ENCODE measurements at regions not wholly inside any gene's neighbourhood (a gene's known extent, or its start where the extent isn't known, plus 50 kb on each side); places are given as distances from the start of the nearest gene placed in this dataset.
A peak's percentile ranks its signal among the peaks of the same experiment; 100 is the strongest.

DNA sequence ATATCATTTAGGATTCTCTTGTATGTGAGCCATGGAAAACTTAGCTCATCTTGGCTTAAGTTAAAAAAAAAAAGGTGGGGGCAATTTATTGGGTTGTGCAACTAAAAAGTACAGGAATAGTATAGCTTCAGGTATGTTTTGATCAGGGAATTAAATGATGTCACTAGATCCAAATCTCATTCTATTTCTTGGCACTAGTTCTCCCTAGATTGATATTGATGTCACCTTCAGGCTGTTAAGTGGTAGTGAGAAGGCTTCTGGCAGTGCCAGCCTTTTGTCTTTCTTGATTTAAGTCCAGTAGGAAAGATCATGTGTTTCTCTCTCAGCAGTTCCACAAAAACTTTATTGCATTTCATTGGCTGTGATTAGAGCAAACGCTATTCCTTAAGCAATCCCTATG, 65.0 kb upstream of the ZBED5 start:
- Histone ChIP-seq H3K36me3 (no peaks in the 10 kb centered on the region), H3K4me3 (no peak overlapping the region), H3K27me3 (no peaks in the 10 kb centered on the region), H3K4me1 (peaks cover 0 to 13% (median 2%) of the 10 kb centered on the region in 12 donors), H3K27ac (peak overlapping the region in 1 of 12 donors; percentile 41), H3K9me3 (peaks cover 0 to 5% (median 0%) of the 10 kb centered on the region in 12 donors)
- intact Hi-C loops (cut with DNase I): loop anchor here in 2 of 10 donors (10.0 kb wide), 2 partner anchors 68 to 128 kb away; partner anchors contain the start of gene ZBED5 (in 1 of the 2)
- whole genome bisulfite sequencing, 4 donors: 42 to 47% (median 46%) methylated on average over 1 of the region's 1 CpG
- DNase-seq (no peak), ATAC-seq (peak in 2 of 4 donors; percentile 26 to 27)
- TF ChIP-seq, protein P1, sequence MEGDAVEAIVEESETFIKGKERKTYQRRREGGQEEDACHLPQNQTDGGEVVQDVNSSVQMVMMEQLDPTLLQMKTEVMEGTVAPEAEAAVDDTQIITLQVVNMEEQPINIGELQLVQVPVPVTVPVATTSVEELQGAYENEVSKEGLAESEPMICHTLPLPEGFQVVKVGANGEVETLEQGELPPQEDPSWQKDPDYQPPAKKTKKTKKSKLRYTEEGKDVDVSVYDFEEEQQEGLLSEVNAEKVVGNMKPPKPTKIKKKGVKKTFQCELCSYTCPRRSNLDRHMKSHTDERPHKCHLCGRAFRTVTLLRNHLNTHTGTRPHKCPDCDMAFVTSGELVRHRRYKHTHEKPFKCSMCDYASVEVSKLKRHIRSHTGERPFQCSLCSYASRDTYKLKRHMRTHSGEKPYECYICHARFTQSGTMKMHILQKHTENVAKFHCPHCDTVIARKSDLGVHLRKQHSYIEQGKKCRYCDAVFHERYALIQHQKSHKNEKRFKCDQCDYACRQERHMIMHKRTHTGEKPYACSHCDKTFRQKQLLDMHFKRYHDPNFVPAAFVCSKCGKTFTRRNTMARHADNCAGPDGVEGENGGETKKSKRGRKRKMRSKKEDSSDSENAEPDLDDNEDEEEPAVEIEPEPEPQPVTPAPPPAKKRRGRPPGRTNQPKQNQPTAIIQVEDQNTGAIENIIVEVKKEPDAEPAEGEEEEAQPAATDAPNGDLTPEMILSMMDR (IDR thresholded peaks at IDR 0.05): no peak
- no peak for TF ChIP-seq POLR2A (IDR thresholded peaks at IDR 0.05)

DNA sequence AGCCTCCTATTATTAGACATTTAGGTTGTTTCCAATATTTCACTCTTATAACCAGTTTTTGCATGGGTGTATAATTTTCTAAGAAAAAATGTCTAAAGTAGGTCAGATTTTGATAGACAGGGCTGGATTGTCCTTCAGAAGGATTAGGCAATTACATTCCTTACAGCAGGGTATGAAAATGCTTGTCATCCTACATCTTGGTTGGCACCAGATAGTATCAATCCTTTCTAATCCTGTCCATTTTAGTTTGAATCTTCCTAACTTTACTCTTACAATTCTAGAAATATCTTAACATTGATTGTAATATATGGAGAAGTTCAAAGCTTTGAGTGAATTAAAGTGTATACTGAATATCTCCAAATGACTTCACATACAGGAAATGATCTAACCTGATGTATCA, 63.0 kb upstream of the ZBED5 start:
- H3K36me3 ChIP-seq: no peaks in the 10 kb centered on the region
- H3K27ac ChIP-seq: no peak overlapping the region
- ATAC-seq (no peak), DNase-seq (no peak)
- intact Hi-C loops (cut with DNase I): loop anchor here in 2 of 10 donors (10.0 kb wide), 2 partner anchors 66 to 126 kb away; partner anchors contain the start of gene ZBED5 (in 1 of the 2)
- TF ChIP-seq, protein P1 (IDR thresholded peaks at IDR 0.05): no peak
- TF ChIP-seq POLR2A (IDR thresholded peaks at IDR 0.05): no peak
- H3K27me3 ChIP-seq: no peaks in the 10 kb centered on the region
- H3K9me3 ChIP-seq: peaks cover 0 to 5% (median 0%) of the 10 kb centered on the region in 12 donors
- no peak overlapping the region for H3K4me3 ChIP-seq
- peaks cover 0 to 5% (median 0%) of the 10 kb centered on the region in 12 donors for H3K4me1 ChIP-seq

DNA sequence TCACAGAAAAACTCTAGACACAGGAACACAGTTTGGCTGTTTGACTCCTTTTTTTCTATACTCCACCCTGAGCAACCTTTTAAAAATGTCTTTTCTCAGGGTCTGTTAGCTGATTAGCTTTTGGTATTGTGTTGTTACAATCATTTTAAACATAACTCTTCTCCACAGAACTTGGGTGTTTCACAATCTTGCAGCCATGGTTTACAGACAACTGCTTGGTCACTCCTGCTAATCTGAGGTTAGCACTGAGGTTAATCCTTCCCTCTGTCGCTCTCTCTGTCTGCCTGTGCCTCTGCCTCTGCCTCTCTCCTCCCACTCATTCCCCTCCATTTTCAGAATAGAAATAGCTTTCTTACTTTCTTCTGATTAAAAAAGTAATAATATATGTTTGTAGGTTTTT, 62.4 kb upstream of the ZBED5 start:
- 79 to 82% (median 81%) methylated on average over 1 of the region's 1 CpG for WGBS, 4 donors
- TF ChIP-seq, protein P1 (IDR thresholded peaks at IDR 0.05): no peak
- no peak for TF ChIP-seq POLR2A (IDR thresholded peaks at IDR 0.05)
- H3K4me1 ChIP-seq: peaks cover 0 to 3% (median 0%) of the 10 kb centered on the region in 12 donors
- no peak overlapping the region for H3K27ac ChIP-seq
- peaks cover 0 to 5% (median 0%) of the 10 kb centered on the region in 12 donors for H3K9me3 ChIP-seq
- DNase-seq: no peak
- no peaks in the 10 kb centered on the region for H3K36me3 ChIP-seq
- no peak for ATAC-seq
- intact Hi-C loops (cut with DNase I): loop anchor here in 2 of 10 donors (10.0 kb wide), 2 partner anchors 65 to 125 kb away; partner anchors contain the start of gene ZBED5 (in 1 of the 2)
- no peak overlapping the region for H3K4me3 ChIP-seq
- H3K27me3 ChIP-seq: no peaks in the 10 kb centered on the region

DNA sequence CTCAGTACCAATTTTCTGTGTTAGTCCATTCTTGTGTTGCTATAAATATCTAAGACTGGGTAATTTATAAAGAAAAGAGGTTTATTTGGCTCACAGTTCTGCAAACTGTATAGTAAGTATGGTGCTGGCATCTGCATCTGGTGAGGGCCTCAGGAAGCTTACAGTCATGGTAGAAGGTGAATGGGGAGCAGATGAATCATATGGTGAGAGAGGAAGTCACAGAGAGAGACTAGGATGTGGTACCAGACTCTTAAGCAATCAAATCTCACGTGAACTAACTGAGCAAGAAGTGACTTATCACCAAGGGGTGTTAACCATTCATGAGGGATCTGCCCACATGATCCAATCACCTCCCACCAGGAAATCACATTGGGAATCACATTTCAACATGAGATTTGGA, 60.8 kb upstream of the ZBED5 start:
- WGBS, 4 donors: 52 to 79% (median 63%) methylated on average over 1 of the region's 1 CpG
- intact Hi-C loops (cut with DNase I): no loop called here

More for the DNA sequence above, 60.8 kb upstream of the ZBED5 start:
- ATAC-seq (no peak), DNase-seq (no peak)
- H3K4me3 ChIP-seq: no peak overlapping the region
- no peak overlapping the region for H3K27ac ChIP-seq
- peaks cover 0 to 5% (median 0%) of the 10 kb centered on the region in 12 donors for H3K9me3 ChIP-seq
- no peaks in the 10 kb centered on the region for H3K27me3 ChIP-seq
- H3K36me3 ChIP-seq: no peaks in the 10 kb centered on the region
- peaks cover 0 to 5% (median 0%) of the 10 kb centered on the region in 12 donors for H3K4me1 ChIP-seq
- TF ChIP-seq POLR2A (IDR thresholded peaks at IDR 0.05): no peak
- TF ChIP-seq, protein P1 (IDR thresholded peaks at IDR 0.05): no peak
